Adrenal gland (tissue), 5 donors: ENCODE measurements at regions not wholly inside any gene's neighbourhood (a gene's known extent, or its start where the extent isn't known, plus 50 kb on each side); places are given as distances from the start of the nearest gene placed in this dataset.

ENCODE experiments used
- POLR2A ChIP-seq, 2 donors: fragments of 450-650 bp; IDR thresholded peaks; one replicate each; pipeline ENCODE4 v1.6.1; 2017; ENCODE audit warnings: antibody characterized with exemption in 2 of 2, mild to moderate bottlenecking in 2 of 2, moderate library complexity in 1 of 2
- TF ChIP-seq, protein P1 (sequence below), 6 experiments: fragments of 450-650 bp in 4 of 6; fragments of 200-600 bp in 2 of 6; sonication (generic) in 1 of 6; IDR thresholded peaks; 1 replicate in 5 of 6; 2 replicates in 1 of 6; pipeline versions ENCODE4 v1.5.1 to v1.8.0; 2016 to 2021; ENCODE audit warnings: antibody characterized with exemption in 6 of 6, mild to moderate bottlenecking in 2 of 6, moderate library complexity in 1 of 6
- donor health status: DM: no; HTN: no; CAD: no.

DNA sequence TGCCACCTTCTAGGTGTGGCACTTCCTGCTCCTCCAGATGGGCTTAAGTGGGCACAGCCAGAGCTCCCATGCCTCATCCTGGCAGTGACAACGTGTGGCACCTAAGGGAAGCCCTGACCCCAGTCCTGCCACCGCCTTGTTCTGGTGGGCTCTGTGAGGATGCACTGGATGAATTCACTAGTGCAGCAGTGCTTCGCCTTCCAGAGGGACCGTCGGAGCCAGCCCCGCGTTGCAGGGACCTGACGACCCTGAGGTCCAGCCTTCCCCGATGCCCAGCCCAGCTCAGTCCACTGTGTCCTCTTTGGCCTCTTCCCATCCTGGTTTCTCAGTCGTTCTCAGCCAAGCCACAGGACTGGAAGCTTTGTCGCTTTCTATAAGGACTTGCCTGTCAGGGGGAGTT lies 399.8 kb downstream of the SEC14L1 start:
- TF ChIP-seq, protein P1, sequence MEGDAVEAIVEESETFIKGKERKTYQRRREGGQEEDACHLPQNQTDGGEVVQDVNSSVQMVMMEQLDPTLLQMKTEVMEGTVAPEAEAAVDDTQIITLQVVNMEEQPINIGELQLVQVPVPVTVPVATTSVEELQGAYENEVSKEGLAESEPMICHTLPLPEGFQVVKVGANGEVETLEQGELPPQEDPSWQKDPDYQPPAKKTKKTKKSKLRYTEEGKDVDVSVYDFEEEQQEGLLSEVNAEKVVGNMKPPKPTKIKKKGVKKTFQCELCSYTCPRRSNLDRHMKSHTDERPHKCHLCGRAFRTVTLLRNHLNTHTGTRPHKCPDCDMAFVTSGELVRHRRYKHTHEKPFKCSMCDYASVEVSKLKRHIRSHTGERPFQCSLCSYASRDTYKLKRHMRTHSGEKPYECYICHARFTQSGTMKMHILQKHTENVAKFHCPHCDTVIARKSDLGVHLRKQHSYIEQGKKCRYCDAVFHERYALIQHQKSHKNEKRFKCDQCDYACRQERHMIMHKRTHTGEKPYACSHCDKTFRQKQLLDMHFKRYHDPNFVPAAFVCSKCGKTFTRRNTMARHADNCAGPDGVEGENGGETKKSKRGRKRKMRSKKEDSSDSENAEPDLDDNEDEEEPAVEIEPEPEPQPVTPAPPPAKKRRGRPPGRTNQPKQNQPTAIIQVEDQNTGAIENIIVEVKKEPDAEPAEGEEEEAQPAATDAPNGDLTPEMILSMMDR (IDR thresholded peaks at IDR 0.05), result no peak
- no peak for TF ChIP-seq POLR2A (IDR thresholded peaks at IDR 0.05)
